ENCODE measurements at regions not wholly inside any gene's neighbourhood (a gene's known extent, or its start where the extent isn't known, plus 50 kb on each side); places are given as distances from the start of the nearest gene placed in this dataset.
A peak's percentile ranks its signal among the peaks of the same experiment; 100 is the strongest.
"Not testable (repeated sequence)": the region's sequence is repeated elsewhere in the genome, so short reads cannot be mapped to it uniquely, and the experiment has no call there.

DNA sequence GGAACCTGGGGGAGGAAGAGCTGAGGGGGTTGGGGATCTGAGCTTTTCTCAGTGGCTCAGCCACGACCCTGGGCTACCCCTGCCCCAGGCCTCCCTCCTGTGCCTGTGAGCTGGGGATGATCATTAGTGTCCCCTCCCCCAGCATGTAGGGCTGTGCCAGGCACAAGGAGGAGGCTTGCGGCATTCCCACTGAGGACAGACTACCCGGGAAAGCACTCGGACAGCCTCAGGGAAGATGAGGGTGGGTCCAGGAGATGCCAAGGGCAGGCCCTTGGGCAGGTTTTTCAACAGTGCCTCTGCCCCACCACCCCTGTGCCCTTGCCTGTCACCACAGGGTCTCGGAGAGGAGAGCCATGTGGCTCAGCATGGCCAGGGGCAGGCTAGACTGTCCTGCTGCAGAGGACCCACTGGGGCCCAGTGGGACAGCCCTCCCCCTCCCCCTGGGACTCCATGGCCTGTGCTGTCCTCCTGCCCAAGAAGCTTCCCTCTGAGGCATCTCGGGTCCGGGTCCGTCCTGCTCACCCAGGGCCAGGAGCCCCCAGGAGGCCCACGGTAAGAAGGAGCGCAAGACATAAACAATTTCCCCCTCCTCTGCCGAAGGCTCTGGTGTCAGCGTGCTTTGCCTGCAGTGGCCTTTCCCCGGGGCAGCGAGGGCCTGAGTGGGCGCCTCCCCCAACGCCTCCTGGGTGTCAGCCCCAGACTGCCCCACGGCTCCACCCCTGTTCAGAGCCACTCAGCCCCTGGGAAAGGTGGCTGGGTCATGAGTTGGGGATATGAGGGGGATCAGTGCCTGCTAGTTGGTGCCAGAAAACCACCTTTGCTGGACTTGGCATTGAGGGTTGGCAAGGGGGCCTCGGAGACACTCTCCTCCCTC, 192.5 kb downstream of the GOLGA6L6 start:
- no peak for TF ChIP-seq CTCF (IDR thresholded peaks at IDR 0.05; ENCODE audit: borderline replicate concordance, control extremely low read depth, extremely low read depth, insufficient read depth, missing control alignments)
- DNase-seq (ENCODE audit: low spot score) = peak; percentile 64
- in situ Hi-C loops (cut with MboI; ENCODE audit: low sequenced_read_pairs, unreplicated experiment) = no loop called here

- in situ Hi-C loops (cut with MboI; ENCODE audit: low sequenced_read_pairs, unreplicated experiment) = no loop called here
- DNase-seq (ENCODE audit: low spot score) = peak; percentile 41
- TF ChIP-seq CTCF (IDR thresholded peaks at IDR 0.05; ENCODE audit: borderline replicate concordance, control extremely low read depth, extremely low read depth, insufficient read depth, missing control alignments) = no peak
Observed at GRCh38 chr15:20348291-20348899, 193.2 kb downstream of the GOLGA6L6 start.

DNA sequence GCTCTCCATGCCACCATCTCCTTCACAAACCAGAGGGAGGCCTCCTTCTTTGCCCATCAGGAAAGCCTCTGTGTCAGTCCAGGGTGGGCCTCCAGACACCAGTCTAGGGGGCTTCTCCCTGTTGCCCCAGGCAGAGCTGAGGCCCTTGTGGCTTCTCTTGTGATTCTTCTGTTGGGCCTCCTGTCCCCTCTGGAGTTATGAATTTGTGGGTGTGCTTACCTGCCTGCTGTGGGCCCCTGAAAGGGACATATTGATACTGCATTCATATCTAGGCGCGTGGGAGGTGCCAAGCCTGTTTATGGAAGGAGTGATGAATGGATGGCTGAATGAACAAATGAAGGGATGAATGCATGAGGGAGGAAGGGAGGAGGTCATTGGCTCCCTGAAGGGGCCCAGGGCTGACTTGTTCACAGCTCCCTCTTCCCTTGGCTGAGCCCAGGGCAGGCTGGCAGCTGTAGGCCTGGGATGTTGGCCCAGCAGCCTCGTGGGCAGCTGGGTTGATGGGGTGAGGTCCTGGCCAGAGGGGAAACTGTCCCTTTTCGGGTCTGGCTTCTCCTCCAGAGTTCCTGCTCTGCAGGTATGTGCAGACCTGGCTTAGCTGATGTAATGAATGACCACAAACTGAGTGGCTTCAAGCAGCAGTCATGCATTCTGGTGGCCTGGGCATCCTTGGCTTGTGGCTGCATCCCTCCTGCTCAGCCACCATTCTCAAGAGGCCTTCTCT, 195.4 kb downstream of the GOLGA6L6 start:
- no peak for TF ChIP-seq CTCF (IDR thresholded peaks at IDR 0.05; ENCODE audit: borderline replicate concordance, control extremely low read depth, extremely low read depth, insufficient read depth, missing control alignments)
- in situ Hi-C loops (cut with MboI; ENCODE audit: low sequenced_read_pairs, unreplicated experiment) = no loop called here
- peak; percentile 54 for DNase-seq (ENCODE audit: low spot score)

GRCh38 chr15:20345401-20345958, 196.1 kb downstream of the GOLGA6L6 start:
- DNase-seq (ENCODE audit: low spot score) = peak; percentile 67
- in situ Hi-C loops (cut with MboI; ENCODE audit: low sequenced_read_pairs, unreplicated experiment) = no loop called here
- TF ChIP-seq CTCF (IDR thresholded peaks at IDR 0.05; ENCODE audit: borderline replicate concordance, control extremely low read depth, extremely low read depth, insufficient read depth, missing control alignments) = no peak

- in situ Hi-C loops (cut with MboI; ENCODE audit: low sequenced_read_pairs, unreplicated experiment) = no loop called here
- no peak for TF ChIP-seq CTCF (IDR thresholded peaks at IDR 0.05; ENCODE audit: borderline replicate concordance, control extremely low read depth, extremely low read depth, insufficient read depth, missing control alignments)
- peak; percentile 60 for DNase-seq (ENCODE audit: low spot score)
Observed at GRCh38 chr15:20344601-20345400, 196.8 kb downstream of the GOLGA6L6 start.

DNA sequence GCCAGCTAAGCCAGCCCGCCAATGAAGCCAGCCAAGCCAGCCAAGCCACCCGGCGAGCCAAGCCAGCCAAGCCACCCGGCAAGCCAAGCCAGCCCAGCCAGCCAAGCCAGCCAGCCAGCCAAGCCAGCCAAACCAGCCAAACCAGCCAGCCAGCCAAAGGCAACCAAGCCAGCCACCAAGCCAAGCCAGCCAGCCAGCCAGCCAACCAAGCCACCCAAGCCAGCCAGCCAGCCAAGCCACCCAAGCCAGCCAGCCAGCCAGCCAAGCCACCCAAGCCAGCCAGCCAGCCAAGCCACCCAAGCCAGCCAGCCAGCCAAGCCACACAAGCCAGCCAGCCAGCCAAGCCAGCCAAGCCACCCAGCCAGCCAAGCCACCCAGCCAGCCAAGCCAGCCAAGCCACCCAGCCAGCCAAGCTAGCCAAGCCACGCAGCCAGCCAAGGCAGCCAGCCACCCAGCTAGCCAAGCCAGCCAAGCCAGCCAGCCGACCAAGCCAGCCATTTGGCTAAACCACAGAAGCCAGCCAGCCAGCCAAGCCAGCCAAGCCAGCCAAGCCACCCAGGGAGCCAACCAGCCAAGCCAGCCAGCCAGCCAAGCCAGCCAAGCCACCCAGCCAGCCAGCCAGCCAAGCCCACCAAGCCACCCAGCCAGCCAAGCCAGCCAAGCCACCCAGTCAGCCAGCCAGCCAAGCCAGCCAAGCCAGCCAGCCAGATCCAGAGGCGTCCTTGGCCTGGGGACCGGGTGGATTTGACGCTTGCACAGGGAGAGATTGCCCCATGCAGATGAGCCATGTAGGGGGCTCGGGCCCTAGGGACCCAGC, 198.0 kb downstream of the GOLGA6L6 start:
- peak; percentile 30 for DNase-seq (ENCODE audit: low spot score)
- in situ Hi-C loops (cut with MboI; ENCODE audit: low sequenced_read_pairs, unreplicated experiment) = not testable (repeated sequence)

GRCh38 chr15:20342601-20343394, 198.8 kb downstream of the GOLGA6L6 start:
- DNase-seq (ENCODE audit: low spot score); in situ Hi-C loops (cut with MboI; ENCODE audit: low sequenced_read_pairs, unreplicated experiment): not testable (repeated sequence)
